Stimulated activated CD4-positive, alpha-beta T cell treated with anti-CD3 and anti-CD28 coated beads, Interleukin-4, amount 100 ng/mL, for 1 hour (primary cell): ENCODE measurements at regions not wholly inside any gene's neighbourhood (a gene's known extent, or its start where the extent isn't known, plus 50 kb on each side); places are given as distances from the start of the nearest gene placed in this dataset.
"Not testable (repeated sequence)": the region's sequence is repeated elsewhere in the genome, so short reads cannot be mapped to it uniquely, and the experiment has no call there.

Experiments
- DNase-seq: peaks from one replicate; pipeline ENCODE4 v3.0.0-alpha.2; 2020

DNA sequence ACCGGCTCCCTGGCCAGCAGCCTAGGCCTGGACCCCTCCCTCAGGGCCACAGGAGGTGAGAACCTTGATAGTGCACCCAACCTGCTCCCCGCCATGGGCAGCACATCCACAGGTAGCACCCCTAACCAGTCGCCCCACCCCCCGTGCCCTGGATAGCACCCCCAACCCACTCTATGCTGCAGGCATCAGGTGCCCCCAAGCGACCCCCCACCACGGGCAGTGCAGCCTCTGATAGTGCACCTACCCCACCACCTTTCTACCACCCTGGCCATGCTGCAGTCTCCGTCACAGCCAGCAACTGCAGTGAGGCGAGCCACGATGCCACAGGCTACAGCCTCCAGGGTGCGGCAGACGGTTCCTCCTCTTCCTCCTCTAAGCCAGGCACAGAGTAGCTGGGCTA lies 55.6 kb downstream of the SOWAHC start:
- DNase-seq, result no peak

DNA sequence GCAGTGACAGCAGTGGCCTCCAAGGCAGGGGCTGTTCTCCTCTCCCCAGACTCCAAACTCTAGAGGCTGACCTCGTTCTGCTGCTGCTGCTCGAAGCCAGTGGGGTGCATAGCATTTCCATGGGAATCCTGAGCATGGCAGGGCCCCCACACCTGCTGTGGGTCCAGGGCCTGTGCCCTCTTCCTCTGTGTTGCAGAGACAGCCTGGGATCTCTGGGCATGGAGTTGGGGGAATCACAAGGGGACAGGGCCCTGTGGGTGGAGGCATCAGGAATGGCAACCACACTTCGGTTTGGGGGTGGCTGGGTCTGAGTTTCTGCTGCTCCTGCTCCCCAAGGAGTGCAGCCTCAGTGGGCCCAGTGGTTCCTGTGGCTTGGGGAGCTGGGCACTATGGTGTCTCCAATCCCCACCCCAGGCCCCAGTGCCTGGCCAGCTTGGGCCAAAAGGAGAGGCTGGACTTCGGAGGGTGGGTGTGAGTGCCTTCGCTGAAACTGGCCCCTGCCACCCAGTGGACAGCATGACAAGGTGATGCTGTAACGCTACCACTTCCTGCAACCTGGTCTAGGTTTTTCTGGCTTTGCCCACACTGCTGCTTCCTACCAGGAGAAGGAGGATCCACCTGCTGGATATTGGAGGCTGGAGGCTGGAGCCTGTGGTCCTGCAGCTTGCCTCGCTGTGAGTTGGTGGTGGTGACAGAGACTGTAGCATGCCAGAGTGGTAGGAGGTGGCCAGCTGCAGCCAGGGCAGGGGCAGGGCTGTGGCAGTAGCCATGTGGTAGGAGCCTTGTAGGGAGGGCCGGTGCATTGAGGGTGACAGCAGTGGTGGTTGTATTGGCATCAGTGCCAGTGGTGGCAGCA lies 56.6 kb downstream of the SOWAHC start:
- DNase-seq, result no peak

DNA sequence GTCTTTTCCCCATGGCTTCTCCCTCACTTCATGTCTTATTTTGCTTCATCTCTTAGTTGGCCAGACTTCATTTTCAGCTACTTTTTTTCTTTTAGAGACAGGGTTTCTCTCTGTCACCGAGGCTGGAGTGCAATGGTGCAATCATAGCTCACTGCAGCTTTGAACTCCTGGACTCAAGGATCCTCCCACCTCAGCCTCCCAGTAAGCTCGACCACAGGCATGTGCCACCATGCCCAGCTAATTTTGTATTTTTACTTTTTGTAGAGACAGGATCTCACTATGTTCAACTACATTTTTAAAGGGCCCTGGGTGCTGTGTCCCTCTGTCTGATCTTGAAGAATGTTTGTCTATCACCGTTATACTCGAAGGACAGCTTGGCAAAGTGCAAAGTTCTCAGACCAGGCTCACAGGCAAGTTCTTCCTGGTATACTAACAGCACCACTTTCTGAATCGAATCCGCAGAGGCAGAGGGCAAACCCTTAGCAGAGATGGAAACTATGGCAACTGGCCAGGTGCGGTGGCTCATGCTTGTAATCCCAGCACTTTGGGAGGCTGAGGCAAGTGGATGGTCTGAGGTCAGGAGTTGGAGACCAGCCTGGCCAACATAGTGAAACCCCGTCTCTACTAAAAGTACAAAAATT lies 60.9 kb downstream of the SOWAHC start:
- DNase-seq, result no peak

DNA sequence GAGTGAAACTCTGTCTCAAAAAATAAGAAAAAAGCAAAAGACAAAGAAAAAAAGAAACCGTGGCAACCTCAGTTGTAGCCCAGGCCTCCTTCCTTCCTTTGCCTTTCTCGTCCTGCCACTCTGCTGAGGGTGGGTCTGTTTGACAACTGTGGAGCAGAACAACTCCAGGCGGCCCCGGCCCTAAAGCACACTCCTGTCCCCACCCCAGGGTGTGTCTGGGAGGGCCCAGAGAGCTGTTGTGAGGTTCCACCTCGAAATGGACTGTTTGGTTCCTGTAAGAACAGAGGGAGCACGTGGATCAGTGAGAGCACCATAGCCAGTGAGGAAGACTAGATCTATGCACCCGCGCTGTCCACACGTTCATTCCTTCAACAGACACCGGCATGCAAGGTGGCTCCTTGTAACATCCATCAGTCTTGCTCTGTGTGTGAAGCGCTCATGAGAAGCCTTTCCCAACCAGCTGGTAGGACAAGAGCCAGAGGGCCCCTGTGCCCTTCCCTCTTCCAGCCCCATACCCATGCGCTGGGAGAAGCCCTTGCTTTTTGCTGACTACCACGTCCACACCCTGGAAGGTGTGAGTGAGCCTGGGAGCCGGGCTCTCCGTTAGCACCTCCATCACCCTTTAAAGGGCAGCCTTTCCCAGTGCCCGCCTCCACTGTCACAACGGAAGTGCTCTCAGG lies 61.6 kb downstream of the SOWAHC start:
- DNase-seq, result no peak

DNA sequence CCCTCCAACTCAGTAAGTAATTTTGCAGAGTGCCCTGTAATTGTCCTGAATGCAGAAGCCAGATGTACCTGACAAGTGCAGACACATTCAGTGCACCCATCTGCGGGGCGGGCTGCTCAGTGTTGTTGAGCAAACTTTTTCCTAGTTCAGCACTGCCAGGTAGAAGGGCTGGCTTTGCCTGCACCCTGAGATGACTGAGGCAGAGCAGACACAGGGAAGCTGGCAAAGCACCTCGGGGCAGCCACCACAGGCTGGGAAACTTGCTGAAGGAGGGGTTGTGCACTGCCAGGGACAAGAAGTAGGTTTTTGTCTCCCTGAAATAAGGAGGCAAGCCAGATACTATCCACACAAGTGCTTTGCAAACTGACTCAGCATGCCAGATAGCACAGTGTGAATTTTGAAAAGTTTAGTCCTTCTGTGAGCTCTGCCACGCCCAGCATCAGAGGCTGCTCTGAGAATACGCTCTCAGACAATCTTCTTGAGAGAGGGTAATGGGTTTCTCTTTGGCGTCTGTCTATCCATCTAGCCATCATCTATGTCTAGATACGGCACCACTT lies 62.3 kb downstream of the SOWAHC start:
- DNase-seq, result no peak

DNA sequence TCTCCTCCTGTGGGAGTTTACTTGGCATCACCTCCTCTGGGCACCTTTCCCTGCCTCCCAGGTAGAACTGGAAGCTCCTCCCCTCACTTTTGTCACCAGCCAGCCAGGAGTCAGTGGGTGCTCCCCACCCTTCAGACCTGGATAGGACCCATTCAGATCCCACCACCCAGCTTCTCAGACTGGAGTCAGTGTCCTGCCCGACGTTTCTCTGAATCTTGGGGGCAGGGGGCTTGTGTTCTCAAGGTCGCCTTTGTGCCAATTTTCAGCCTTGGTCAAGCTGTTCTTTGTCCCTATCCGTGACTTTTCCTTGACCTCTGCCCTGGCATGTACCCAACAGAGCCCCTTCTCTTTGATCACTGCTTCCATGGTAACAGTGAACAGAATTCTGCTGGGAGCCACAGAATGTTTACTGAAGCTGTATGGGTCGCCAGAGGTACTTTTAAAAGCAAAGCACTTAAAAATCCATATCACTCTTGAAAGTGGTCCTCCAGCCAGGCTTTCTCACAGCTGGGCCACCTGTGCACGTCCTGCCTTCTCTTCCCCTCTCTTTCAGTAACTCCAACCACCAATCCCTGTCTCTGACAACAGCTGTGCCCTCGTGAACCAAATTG lies 63.1 kb downstream of the SOWAHC start:
- DNase-seq, result not testable (repeated sequence)

DNA sequence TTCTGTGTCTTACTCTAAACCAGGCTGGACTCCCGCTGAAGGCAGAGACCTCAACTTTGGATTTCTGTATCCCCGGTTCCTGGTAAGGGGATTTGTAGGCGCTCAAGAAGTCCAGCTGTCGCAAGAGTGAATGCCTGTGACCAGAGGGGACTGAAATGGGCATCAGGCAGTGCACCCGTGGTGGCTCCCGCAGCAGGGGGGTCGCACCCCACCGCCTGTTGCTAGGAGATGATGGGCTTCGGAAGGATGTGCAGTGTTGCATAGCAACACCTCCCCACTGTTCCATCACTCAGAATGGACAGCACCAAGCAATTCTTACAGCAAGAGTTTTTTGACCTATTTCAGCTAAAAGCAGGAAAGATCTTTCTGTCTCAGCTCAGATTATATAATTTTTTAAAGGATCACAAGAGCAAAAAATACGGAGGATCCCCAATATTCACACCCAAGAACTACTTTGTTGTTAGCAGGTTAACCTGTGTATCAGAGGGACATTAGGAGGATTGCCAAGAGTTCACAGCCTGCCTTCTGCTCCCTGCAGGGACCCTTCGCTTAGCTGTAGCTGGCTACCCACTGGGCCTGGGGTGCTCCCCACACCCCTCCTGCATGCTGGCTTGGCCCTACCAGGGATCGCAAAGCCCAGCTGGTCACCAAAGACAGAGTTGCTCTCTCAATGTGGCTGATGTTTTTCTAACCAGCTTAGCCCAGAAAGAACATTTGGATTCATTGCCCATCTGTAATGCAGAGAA lies 63.8 kb downstream of the SOWAHC start:
- no peak for DNase-seq

DNA sequence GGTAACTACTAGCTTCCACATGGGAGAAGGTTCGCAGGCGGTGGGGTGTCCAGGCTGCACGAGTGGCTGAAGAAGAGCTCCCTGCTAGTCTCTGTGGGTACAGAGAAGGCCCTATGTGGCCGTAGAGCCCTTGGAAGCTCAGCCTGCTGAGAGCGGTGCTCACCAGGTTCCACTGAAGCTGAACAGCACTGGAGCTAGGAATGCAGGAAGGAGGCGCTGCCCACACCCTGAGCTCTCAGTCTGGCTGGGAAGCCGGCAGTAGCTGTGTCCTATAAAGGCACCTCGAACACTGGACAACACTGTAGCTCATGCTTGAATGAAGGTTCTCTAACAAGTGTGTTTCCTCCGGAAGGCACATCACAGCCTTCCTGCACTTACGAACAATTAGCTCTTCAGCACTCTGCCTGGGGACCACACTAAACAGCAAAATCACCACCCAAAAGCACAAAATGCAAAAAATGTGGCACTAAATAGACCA lies 64.6 kb downstream of the SOWAHC start:
- not testable (repeated sequence) for DNase-seq

DNA sequence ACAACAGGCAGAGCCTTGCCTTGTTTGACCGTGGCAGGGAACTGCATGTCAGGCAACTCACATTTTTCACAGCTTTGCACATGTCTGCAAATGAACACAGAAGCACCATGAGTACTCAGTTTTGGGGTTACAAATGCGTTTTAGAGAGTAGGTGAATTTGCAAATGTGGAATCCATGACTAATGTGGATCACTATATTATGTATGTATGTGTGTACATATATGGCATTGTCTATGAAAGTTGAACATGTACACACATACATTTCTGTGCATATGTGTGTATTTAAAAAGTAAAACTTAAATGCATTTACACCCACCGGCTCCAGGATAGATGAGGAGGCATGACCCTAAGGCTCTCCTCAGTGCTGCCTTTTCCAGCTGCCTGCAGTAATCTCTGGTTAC lies 65.1 kb downstream of the SOWAHC start:
- no peak for DNase-seq

DNA sequence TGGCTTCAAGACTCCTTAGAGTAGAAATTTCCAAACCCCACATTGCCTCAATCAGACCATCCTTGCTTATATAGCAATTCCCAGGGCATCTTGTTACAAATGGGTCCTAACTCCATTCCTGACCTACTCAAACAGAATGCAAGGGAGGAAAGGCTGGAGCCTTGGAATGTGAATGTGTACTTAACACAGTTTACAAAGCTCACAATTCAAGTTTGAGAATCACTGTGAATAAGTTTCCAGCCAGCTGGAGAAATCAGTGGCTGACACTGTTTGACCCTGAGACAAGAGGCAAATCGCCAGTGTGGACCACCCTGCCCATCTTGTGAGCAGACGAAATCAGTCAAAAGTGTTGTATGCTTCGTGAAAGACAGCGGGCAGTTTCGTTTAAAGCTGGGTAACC lies 65.5 kb downstream of the SOWAHC start:
- DNase-seq, result no peak

DNA sequence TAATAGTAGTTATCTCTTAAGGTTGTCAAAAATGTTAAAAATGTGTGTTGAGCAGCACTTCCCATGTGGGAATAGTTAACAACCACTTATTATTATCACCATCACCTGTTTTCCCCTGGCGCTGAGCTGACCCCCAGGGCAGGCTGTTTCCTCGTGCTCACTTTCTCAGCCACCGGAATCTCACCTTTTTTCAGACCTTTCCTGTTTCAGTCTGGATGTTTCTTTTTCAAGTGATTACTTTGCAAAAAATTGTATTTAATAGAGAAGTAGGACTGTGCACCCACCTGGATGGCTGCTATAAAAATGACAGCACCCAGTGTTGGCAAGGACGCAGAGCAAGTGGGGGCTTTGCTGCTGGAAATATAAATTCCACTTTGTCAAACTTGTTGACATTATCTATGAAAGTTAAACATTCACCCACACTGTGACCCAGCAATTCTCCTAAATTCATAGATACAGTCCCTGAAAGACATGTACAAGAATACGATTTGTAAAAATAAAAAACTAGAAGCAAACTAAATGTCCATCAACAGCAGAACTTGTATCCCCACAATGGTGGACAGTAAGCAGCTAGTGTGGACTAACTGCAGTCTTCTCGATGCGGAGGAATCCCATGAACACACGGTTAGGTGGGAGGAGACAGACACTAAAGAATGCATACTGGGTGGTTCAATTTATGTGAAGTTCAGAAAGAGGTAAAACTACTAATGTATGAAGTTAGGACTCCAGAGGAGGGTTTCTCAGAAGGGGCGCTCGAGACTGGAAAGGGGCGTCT lies 66.5 kb downstream of the SOWAHC start:
- no peak for DNase-seq

DNA sequence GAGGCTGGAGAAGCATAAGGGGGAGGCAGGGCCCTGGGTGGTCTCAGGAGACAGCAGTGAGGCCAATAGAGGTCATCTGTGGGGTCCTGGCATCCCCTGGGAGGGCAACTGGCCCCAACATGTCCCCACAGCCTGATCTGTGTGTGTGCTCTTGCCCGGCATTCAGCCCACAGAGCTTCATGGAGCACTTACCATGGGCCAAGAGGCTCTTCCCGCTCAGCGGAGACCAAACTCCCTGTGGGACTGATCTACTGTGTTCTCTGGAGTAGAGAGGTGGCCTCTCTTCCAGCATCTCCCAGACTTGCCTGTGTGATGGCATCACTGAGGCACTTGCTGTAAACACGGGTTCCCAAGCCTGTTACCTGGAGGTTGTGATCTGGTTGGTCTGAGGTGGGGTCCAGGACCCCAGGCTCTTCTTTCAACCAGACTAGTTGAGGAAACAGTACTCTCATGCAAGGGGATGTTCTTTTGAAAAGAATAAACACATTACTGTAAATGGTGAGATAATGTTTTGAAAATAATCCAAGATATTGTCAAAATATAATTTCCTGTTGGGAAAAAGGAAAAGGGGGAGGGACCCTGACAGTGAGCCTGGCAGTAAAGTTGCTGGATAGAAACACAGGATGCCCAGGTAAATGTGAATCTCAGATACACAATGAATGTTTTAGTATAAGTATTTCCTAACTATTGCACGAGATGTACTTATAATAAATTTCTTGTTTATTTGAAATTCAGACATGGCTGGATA lies 67.6 kb downstream of the SOWAHC start:
- no peak for DNase-seq

DNA sequence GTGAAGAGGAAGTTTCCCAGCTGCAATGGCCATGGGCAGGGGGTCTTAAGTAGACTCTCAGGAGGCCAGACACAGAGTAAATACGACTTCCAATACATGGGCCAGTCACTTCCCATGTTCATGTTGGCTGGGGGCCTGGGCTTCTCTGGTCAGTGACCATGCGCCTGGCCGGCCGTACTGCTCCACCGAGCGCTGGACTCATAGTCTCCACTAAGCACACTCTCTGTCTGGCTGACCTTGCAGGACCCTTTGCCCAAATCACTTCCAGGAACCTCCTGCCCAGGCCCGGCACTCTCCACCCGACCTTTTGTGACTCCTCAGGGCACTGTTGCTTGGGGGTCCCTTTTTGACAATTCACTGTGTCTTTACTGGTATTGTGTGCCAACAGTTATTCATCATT lies 69.3 kb downstream of the SOWAHC start:
- DNase-seq, result no peak

DNA sequence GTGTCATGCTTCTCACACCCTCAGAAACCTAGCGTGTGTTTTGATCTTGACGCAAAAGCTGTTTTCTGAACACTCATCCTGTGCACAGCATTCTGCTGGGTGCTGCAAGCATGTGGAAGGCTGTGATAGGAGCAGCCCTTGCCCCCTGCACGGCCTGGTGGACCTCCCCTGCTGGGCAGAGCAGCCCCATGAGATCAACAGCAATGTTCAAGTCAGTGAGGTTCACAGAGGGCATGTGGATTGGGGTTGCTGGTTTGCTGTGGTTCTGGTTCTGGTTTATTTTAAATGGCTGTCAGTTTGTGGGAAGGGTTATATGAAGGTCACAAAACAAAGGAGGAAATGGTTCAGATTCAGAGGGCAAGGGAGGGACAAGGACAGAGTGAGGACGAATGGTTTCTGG lies 71.3 kb downstream of the SOWAHC start:
- DNase-seq, result no peak

DNA sequence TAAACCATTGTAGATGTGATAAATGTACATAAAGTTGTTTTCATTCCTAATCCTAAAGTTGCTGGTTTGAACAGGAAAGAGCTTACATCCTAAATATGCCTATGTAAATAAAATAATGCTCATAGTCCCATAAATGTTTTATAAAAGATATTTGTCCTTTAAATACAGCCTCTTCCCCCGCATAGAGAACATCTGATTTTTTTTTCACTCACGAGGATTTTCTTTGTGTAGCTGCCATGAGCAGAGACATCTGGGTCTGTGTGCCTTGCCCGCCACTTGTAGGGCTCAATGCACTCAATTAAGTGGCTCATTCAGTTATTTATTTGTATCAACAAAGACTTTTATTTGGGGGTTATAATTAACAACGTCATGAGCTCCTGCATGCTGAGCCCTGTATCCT lies 72.8 kb downstream of the SOWAHC start:
- no peak for DNase-seq

DNA sequence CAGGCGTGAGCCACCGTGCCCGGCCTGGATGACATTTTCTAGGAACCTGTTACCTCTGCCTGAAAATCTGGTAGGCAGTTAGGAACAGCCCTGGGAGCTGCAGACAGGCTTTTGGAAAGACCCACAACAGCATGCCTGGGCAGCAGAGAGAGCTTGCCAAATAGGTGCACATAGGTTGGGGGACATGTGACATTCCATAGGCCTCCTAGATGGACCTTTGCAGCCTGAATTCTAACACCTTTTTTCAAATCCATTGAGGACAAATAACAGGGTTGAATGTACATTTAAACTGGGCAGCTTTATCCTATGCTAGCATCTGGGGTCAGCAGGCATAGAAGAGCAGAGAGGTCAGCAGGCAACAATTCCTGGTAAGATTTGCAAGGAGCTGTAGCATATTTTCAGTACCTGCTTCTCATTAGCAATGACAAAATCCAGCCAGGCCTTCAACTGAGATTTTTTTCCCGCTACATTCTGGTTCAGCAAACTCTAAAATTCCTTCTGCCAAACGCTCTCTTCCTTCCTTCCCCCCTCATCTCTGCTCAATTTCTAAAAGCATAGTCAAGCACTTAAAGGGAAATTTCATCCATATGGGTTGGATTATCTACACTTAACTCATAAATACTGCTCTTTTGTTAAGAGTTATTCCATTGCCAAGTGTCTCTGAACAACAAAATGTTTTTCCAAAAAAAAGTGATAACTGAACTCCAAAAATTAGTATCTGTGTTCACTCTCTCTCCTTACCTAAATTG lies 75.2 kb downstream of the SOWAHC start:
- no peak for DNase-seq

DNA sequence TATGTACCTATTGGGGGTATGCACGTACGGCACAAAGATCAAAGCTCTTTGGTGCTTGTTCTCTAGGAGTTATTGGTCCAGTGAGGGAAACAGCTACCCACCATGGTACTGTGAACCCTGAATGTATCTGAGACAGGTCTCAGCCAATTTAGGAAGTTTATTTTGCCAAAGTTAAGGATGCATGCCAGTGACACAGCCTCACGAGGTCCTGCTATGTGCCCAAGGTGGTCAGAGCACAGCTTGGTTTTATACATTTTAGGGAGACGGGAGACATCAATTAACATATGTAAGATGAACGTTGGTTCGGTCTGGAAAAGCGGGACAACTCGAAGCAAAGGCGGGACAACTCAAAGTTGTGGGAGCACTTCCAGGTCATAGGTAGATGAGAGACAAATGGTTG lies 75.8 kb downstream of the SOWAHC start:
- no peak for DNase-seq

DNA sequence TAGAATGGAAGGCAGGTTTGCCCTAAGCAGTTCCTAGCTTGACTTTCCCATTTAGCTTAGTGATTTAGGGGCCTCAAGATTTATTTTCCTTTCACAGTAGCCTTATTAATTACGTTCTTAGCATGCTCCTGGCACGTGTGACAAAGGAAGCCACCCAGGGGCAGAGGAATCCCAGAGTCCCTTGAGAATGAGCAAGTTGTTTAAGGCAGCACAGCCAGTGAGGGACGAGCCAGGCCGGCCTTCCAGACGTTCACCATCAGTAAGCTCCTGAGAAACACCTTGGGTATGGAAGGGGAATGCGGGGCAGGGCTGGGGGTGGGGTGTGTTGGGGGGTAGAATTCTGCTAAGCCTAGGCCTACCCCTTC lies 76.3 kb downstream of the SOWAHC start:
- no peak for DNase-seq

DNA sequence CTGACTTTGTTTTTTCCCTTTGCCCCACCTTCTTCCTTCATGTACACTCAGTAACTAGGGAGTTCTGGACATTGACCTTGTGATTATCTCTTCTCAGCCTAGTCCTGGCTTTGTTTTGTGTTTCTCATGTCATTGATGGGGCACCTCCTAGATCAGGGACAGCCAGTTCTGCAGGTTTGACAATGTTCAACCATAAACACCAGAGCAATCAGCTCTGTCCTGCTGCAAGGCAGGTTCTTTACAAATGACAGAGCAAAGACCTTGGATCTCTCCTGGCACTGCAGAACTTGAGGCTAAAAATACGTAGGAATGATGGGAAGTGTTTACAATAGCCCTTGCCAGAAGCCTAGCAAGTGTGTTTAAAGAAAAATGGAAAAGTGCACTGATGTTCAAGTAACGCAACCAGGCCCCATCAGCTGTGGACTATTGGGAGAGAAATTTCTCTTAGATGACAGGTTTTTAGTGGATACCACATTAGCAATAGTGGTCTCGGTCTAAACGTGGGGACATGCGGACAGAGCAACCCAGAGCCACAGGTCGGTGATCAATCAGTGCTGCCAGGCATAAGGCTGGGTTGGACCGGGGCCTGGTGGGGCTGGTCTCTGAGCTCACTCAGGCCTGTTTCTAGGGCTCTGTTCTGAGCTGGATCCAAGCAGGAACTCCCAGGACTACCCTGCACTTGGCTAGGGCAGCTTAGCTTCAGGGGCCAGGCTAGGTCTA lies 76.8 kb downstream of the SOWAHC start:
- DNase-seq, result no peak
